NCI-H510A (cell line): ENCODE measurements at regions not wholly inside any gene's neighbourhood (a gene's known extent, or its start where the extent isn't known, plus 50 kb on each side); places are given as distances from the start of the nearest gene placed in this dataset.

Experiments
- DNase-seq: peaks from one replicate; lab custom pipeline; 2025; lab: John Stamatoyannopoulos, UW

GRCh38 chrX:69027181-69028005 is 137.9 kb downstream of the PJA1 start:
- no peak for DNase-seq

- DNase-seq: no peak
Measured at GRCh38 chrX:69025802-69026301, 139.4 kb downstream of the PJA1 start.

GRCh38 chrX:69024931-69025330 is 140.3 kb downstream of the PJA1 start:
- DNase-seq: no peak

GRCh38 chrX:69024161-69024736 is 141.0 kb downstream of the PJA1 start:
- no peak for DNase-seq

GRCh38 chrX:69022430-69022829 is 142.8 kb downstream of the PJA1 start:
- DNase-seq: no peak

- no peak for DNase-seq
Measured at GRCh38 chrX:69021141-69021960, 143.9 kb downstream of the PJA1 start.

- no peak for DNase-seq
Measured at GRCh38 chrX:69020316-69020715, 144.9 kb downstream of the PJA1 start.

- DNase-seq: no peak
Measured at GRCh38 chrX:69019073-69019890, 146.0 kb downstream of the PJA1 start.

GRCh38 chrX:69018416-69019072 is 146.7 kb downstream of the PJA1 start:
- no peak for DNase-seq

- DNase-seq: no peak
Measured at GRCh38 chrX:69016293-69016941, 148.8 kb downstream of the PJA1 start.

GRCh38 chrX:69015564-69016292 is 149.5 kb downstream of the PJA1 start:
- DNase-seq: no peak

GRCh38 chrX:69015156-69015555 is 150.1 kb downstream of the PJA1 start:
- no peak for DNase-seq

GRCh38 chrX:69014200-69014599 is 151.1 kb downstream of the PJA1 start:
- no peak for DNase-seq

- DNase-seq: no peak
Measured at GRCh38 chrX:69010339-69010738, 154.9 kb downstream of the PJA1 start.

GRCh38 chrX:69000877-69001276 is 164.4 kb downstream of the PJA1 start:
- no peak for DNase-seq

- DNase-seq: no peak
Measured at GRCh38 chrX:68999931-69000330, 165.3 kb downstream of the PJA1 start.

GRCh38 chrX:68999356-68999755 is 165.9 kb downstream of the PJA1 start:
- DNase-seq: no peak

GRCh38 chrX:68998716-68999115 is 166.5 kb downstream of the PJA1 start:
- DNase-seq: no peak

- no peak for DNase-seq
Measured at GRCh38 chrX:68997911-68998310, 167.3 kb downstream of the PJA1 start.

- DNase-seq: no peak
Measured at GRCh38 chrX:68997511-68997910, 167.7 kb downstream of the PJA1 start.
